NCI-H1930 (cell line): ENCODE measurements at regions not wholly inside any gene's neighbourhood (a gene's known extent, or its start where the extent isn't known, plus 50 kb on each side); places are given as distances from the start of the nearest gene placed in this dataset.

Experiments
- DNase-seq, 2 experiments: peaks; one replicate each; lab custom pipeline; 2025; lab: John Stamatoyannopoulos, UW

DNA sequence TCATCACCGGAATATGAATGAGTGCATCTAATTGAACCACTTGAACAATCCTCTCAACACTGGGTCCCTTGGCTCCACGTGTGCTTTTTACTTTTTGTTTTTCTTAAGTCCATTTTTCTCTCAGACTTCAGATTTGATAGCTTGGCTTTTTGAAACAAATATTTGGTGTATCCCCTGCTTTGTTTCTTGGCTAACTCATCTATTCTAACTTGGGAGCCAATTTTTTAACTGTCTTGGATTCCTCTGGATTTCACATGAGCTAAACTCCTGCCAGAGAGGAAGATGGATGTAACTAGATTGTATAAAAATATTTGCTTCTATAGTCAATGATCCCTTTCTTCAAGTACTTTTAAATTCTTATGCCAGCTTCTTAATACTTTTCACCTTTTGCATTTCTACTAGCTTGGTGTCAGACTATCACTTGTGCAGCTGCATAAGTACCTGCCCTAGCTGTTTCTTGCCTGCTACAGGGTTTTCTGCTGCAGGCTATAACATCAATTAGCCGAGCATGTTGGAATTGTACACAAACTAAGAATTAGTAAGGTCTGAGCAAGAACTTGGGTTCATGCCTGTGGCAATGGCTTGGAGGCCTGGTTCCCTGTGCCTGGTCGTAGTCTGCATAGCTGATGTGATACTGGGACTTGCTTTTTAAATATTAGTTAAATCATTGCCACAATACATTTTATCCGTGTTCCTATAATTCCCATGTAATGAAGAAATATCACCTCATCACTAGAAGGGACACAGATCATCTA, 281.5 kb downstream of the EN1 start:
- DNase-seq: no peak

DNA sequence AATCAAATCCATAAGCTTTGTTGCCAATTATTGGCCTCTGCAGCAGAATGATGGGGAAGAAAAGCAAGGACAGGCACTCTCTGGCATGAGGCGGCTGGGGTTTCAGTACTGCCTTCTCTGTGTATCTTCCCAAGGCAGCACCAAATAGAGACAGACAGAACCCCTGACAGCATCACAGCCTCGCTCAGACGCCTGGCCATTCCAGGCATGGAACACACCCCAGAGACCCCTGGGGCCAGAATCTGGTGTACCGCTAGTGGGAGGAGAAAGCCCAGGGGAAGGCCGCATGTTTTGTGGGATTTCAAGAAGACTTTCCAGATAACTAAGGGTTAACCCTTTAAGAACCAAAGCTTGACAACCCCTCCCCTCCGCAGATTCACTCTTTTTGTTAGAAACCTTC, 282.1 kb downstream of the EN1 start:
- DNase-seq: no peak

DNA sequence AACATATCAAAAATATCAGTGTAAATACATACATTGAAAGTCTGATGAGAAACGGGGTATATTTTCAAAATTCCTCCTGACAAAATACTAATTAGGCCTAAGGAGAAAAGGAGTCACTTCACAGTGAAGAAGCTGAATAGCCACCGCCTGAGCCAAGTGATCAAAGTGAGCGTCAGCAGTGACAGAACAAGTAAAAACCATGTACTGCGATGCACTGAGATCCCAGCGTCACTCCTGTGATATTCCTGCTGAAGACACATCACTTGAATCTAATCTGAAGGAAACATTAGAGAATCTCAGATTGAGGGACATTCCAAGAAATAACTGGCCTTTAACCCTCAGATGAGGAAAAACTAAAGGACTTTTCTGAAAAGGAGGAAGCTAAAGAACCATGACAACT, 285.3 kb downstream of the EN1 start:
- DNase-seq: no peak

DNA sequence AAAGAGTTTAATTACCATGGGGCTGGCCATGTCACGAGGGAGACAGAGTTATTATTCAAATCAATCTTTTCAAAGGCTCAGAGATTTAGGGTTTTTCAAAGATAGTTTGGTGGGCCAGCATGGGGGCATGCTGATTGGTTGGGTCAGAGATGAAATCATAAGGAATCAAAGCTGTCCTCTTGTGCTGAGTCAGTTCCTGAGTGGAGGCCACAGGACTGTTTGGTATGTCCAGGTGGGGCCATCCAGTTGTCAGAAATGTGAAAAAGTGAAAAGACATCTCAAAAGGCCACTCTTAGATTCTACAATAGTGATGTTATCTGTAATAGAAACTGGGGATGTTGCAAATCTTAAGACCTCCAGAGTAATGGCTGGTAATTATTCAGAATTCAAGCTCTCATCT, 288.6 kb downstream of the EN1 start:
- no peak for DNase-seq

DNA sequence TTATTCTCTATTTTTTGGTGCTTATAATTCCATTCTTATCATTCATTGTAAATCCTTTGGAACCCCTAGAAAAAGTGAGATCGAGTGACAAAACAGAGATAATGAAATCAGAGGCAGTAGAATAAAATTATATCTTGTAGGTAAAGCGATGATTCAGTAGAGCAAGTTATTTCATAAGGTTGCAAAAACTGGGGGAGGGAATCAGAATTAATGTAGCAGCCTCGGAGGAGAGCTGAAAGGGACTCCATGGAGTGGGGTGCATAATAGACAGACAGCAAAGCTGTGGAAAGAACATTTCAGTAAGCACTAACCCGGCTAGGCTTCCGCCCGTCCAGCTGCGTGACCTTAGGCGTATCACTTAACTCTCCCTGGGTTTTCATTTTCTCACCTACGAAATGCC, 289.7 kb downstream of the EN1 start:
- no peak for DNase-seq

DNA sequence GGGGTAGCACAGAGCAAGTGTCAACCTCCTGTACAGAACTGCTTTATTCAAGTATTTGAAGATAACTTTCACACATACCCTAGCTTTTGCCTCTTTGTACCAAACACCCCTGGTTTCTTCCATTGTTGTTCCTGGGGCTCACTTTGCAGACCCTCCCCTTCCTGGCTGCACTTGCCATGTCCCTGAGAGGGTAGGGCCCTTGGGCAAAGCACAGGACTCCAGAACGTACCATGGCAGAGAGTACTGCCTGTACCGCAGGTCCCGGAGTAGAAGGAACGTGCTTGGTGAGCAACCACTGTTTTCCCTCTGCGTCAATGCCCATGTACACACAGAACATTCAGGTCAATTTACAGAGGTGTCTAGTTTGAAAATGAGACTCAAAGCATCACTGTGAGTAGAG, 290.4 kb downstream of the EN1 start:
- DNase-seq: no peak

DNA sequence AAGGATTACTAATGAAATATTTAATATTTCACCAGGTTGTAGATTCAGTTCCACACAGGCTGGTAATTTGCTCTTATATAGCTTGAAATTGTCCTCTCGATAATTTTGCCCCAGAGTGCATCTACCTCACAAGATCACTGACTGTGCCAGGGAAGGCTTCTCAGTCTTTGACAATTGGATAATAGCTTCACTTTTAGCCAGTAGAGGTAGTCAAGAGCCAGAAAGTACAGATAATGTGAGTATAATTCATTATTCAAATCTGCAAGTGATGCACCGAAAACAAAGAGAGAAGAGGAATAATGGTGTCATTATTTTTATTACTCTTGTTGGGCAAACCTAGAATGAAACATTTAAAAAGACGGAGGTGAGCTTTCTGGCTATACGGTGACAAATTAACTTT, 292.8 kb downstream of the EN1 start:
- no peak for DNase-seq

DNA sequence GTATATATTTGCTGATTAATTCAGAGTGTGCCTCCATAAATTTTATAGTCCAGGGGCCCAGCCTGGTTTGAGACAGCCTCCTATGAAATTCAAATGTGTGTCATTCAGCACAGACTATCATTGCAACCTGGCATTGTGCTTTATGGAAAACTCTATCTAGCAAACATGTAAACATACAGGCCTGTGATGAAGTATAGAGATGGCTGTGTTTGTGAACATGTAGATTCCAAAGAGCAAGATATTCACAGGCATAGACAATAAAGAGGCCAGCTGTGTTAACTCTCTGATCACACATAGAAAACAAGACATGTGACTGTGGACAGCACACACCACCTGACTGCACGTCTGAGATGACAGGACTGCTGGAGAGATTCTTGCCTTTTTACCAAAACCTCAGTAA, 297.9 kb downstream of the EN1 start:
- no peak for DNase-seq

DNA sequence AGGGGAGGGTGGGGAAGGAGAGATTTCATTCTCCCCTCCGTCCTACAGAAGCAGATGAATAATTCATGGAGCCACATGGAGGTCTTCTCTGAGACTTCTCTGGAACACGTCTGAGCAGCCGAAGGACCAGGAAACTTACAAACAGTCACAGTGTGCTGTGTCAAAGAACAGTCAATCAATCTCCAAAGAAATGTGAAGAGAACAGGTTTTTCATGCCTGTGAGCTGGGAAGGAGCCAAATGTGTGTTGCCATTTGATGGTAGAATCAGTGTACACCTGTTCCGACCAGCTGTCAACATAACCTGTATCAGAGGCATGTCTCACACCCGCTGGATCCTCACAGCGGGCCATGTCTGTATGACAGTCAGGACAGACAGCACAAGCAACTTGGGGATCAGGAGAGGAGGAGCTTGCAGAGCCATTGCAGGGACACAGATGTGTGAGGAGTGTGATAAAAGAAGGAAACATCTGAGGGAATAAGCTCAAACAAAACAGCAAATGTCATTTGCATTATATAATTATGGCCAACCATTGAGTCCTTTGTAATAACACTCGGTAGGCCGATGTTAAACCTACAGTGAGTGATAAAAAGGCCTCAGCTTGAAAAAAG, 298.5 kb downstream of the EN1 start:
- no peak for DNase-seq

DNA sequence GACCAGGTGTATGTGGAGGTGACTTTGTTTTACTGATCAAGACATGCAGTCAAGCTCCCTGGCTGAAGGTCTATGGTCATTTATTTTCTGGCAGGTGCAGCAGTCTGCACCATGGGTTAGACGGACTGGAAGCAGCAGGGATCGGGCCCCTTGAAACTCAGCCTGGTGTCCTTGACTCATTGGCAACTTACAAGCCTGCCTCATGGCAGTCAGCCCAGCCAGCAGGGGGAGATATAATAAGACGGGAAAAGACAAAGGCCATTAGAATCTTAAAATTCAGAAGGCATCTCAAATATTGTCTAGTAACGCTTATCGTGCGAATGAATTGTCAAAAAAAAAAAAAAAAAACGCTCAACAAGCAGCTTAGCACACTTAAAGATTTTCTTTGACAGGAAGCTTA, 308.2 kb downstream of the EN1 start:
- DNase-seq: no peak

DNA sequence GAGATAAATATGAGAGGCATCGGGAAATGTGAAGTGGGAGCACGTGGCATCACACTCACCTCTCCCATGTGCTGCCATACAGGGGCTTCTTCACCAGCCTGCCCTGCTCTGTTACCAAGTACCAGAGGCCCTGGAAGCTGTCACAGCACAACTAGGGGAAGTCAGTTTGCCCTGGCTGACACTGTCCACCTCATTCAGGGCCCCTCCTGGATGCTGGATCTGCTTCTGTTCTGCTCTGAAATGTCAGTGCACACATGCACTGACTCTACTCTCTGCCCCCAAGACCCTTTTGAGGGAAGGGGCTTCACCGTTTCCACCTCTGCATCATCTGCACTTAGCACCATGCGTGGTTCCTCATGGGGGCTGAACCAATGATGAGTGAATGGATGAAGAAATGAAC, 311.1 kb downstream of the EN1 start:
- no peak for DNase-seq

DNA sequence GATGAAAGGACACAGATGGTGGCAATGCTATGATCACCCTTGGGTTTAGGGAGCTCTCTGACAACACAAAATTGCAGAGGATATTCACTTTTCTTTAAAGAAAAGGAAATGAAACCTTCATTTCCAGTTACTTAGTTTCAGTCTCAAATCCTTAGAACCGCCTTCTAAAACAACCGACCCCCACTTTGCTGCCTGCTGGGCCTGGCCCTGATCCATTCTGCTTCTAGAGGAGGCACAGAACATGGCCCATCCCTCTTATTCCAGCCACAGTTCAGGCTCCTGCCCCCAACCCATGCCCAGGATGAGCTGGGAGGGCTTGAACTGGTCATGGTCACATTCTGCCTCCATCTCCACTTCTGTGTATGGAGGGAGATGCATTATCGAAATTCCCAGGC, 311.6 kb downstream of the EN1 start:
- no peak for DNase-seq

DNA sequence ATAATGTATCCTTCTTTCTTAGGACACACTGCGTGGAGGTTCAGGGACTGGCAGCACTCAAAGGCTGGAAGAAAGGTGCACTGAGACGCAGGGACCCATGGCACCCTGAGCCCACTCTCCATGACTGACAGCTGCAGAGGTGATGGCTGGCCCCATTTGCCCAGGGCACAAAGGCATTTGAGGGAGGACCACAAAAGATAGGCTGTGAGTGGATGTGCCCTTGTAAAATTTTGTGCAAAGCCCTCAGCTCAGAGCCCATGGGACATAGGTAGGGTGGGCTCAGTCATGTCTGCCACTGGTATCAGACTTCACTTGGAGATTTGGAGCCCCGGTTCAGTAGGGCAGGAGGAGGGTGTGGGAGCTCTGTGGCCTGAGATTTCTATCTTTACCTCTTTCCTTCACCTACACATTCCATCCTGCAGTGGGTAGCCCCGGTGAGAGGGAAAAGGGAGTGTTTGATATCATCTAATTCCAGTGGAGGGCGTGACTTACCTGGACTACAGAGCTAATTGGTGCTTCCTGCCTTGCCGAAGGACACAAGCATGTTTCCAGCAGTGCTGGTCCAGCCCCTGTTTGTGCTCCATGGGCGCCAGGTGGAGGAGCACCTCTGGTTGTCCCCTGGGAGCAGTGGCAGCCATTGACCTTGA, 312.2 kb downstream of the EN1 start:
- DNase-seq: no peak

DNA sequence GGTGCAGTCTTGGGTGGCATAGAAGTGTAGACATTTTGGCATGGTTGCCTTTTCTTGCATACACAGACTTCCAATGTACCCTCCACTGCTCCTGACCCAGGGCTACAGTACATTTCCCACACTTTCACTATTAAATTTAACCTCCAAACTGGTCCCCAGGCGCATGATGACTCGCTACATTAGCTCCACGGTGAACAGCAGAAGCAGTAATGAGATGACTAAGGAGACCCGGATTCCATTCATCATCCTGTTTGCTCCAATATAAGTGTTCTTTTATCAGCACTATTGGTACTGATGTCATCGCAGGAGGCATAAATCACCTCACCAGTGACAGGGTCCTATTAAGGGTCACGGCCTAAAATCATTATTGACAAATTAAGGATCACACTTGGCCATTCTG, 316.5 kb downstream of the EN1 start:
- DNase-seq: no peak

DNA sequence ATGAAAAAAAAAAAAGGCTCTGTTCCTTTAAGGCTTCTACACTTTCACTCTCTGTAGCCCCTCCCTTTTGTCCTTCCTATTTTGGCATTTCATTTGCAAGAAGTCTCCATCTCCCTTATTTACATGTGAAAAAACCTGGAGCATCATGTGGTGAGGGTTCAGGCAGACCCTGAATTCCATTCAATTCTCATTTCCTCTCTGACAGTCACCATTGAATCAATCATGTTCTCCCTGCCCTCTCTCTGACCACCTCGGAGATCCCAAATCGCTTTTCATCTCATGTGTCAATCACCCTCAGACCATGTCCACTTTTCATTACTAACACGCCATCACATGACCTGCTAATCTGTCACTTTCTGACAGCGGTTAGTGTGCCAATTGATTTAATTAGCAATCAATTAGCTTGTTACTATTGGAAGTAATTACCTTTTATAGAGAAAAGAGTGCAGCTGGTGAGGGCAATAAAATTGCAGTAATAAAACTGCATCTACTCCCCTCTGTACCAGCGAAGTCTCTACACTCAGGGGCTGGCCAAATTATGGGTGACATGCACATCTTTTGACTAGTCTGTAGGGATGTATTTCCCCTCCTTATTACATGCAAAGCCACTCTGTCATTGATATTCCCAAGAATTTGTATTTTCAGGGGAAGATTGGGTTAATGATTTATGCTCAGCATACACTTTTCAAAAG, 317.4 kb downstream of the EN1 start:
- DNase-seq: no peak

DNA sequence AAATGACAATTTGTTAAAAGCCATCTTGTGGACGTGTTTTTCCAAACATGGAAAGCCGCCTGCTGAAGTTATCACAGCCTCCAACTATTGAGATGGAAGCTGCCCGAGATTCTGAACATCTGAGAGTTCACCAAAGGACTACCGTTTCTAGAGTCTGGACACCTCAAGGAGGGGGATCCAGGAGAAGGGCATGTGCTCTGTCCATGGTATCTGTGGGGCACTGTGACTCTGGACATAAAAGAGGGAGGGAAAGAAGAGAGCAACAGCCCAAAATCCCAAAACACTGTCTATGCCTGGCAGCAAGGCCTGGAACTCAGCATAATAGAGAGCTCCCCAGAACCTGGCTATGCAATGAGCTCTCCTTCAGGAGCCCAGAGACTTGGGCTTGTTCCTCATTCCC, 319.9 kb downstream of the EN1 start:
- no peak for DNase-seq

DNA sequence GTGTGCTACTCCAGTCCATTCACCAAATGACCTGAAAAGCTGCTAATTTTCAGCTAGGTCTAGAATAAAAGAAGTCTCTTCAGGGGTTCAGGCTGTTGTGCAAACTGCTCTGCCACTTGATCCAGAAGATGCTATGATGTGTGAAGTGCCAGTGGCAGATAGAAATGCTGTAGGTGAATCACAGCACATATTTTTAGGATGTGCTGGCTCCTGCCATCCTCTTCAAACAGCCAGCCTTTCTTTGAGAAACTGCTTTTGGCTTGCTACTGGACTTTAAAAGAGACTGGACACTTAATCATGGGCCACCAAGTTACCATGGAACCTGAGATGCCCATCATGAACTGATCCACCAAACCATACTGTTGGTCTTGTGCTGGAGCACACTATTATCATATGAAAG, 322.1 kb downstream of the EN1 start:
- no peak for DNase-seq

DNA sequence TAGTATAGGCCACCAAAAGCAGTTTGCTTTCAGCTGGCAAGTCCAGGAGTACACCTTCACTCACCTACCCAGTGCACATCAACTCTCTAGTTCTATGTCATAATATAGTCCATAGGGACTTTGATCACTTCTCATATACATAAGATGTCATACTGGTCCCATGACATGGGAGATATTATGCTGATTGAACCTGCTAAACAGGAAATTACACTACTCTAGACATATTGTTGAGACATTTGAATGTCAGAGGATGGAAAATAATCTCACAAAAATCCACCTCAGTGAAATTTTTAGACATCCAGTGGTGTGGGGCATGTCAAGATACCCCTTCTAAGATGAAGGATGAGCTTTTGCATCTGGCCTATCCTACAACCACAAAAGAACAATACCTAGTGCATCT, 322.5 kb downstream of the EN1 start:
- DNase-seq: no peak

DNA sequence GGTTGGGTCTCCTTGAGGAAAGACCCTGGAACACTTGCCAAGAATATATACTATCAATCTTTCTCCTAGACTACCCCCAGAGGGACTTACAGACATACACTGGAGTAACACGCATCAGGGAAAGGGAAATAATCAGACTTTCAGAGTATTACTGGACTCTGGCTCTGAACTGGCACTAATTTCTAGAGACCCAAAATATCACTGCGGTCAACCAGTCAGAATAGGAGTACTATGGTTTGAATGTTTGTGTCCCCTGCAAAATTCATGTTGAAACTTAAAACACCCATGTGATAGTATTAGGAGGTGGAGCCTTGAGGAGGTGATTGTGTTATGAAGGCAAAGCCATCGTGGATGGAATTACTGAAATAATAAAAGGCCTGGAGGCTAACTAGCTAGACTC, 323.7 kb downstream of the EN1 start:
- no peak for DNase-seq

DNA sequence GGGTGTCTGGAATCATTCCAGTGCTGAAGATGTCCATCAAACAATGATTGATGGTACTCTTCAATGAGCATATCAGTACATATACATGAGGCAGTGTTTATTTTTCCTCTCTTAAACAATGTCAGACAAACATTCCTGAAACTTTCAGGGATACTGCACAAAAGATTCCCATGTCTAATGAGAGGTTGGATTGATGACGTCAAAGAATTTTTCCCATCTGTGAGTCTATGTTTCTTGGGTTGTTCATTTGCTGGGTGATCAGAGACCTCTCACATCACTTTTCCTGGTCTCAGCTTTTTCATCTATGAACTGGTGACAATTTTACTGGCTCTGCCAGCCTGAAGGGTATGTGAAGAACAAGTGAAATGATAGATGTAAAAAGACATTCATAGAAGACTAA, 325.5 kb downstream of the EN1 start:
- no peak for DNase-seq

DNA sequence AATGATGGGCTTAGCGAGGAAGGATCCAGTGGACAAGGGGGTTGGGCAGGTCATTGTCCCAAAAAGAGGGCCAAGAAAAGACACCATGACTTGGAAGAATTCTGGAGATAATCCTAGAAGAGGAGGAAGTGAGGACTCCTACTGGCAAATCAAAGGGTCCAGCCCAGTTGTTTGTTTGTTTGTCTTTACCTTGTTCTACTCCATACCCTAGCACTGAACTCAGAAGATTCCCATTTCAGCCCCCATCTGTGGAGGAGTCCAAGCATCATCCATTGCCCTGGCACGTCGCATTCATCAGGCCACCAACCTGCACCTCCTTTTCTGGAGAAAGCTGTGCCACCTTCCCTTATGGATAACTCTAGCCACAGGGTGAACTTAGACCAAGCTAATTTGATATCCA, 326.2 kb downstream of the EN1 start:
- no peak for DNase-seq

DNA sequence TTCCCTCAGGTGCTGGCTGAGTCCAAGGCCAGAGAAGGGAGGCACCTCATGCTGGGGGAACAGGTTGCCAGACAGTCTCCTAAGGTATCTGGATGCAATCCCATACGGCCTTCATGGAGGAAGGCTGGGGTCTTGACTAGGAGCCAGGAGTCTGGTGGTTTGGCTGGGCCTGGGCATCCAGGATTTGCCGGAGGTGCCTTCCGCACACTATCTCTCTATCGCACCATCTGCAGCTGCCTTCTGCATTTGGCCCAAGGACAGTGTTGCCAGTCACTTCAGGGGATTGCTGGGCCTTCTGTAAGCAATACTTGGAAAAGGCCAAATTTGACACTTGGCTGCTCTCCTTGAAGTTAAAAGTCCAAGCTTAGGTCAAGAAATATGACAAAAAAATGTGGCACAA, 327.2 kb downstream of the EN1 start:
- no peak for DNase-seq

DNA sequence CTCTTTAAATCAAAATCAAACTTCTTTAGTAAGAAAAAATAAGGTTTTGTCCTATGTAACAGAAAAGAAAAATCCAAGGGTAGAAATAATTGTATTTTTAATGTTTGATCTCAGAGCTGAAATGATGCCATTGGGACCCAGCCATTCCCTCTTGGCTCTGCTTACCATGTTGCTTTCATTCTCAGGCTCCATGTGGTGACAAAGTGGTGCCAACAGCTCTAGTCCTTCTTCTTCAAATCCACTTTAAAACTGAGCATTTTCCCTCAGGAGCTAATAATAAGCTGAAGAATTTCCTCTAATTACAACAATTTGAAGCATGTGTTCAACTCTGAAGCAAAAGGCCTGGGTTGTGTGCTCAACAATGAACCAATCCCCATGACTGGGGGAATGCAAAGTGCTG, 327.9 kb downstream of the EN1 start:
- no peak for DNase-seq
